Karpas-422 (cell line): ENCODE measurements at regions not wholly inside any gene's neighbourhood (a gene's known extent, or its start where the extent isn't known, plus 50 kb on each side); places are given as distances from the start of the nearest gene placed in this dataset.
A peak's percentile ranks its signal among the peaks of the same experiment; 100 is the strongest.

Source experiments
- DNase-seq: peaks from one replicate; pipeline ENCODE4 v3.0.0-alpha.2; 2015
- H2AFZ ChIP-seq: fragments of 200-600 bp; sonication (generic); 2 replicates; pipeline ENCODE4 v1.6.1; 2014; ENCODE audit warnings: antibody characterized with exemption, low read length, mixed read lengths
- H3K27ac ChIP-seq: fragments of 200-600 bp; sonication (generic); 2 replicates; pipeline ENCODE4 v1.5.1; 2014; ENCODE audit warnings: mild to moderate bottlenecking, low read length, moderate library complexity
- H3K27me3 ChIP-seq: fragments of 200-600 bp; sonication (generic); 2 replicates; pipeline ENCODE4 v1.6.1; 2014; ENCODE audit warnings: low read length, mixed read lengths
- H3K36me3 ChIP-seq: fragments of 200-600 bp; sonication (generic); 2 replicates; pipeline ENCODE4 v1.6.1; 2014; ENCODE audit warnings: low read length, mixed read lengths; ENCODE audit not compliant: insufficient read depth
- H3K4me1 ChIP-seq: fragments of 200-600 bp; sonication (generic); 2 replicates; pipeline ENCODE4 v1.6.1; 2014; ENCODE audit warnings: mild to moderate bottlenecking, low read length, mixed read lengths
- H3K4me2 ChIP-seq: fragments of 200-600 bp; sonication (generic); 2 replicates; pipeline ENCODE4 v1.6.1; 2014; ENCODE audit warnings: low read length, low read depth, mild to moderate bottlenecking; ENCODE audit not compliant: poor library complexity, severe bottlenecking
- H3K4me3 ChIP-seq: fragments of 200-600 bp; sonication (generic); 2 replicates; pipeline ENCODE4 v1.5.1; 2014; ENCODE audit warnings: mild to moderate bottlenecking, antibody characterized with exemption, low read length, mixed read lengths
- H3K79me2 ChIP-seq: fragments of 200-600 bp; sonication (generic); 2 replicates; pipeline ENCODE4 v1.6.1; 2014; ENCODE audit warnings: mild to moderate bottlenecking, low read length, mixed read lengths
- H3K9ac ChIP-seq: fragments of 200-600 bp; sonication (generic); 2 replicates; pipeline ENCODE4 v1.6.0; 2014; ENCODE audit warnings: low read length
- H3K9me2 ChIP-seq: fragments of 200-600 bp; sonication (generic), shearing (Covaris generic); replicated peaks from 2 replicates; pipeline ENCODE4 v1.6.0; 2014; ENCODE audit warnings: mild to moderate bottlenecking, low read length, moderate library complexity; ENCODE audit not compliant: insufficient read depth
- H3K9me3 ChIP-seq: fragments of 300-700, 200-600 bp; sonication (generic); 2 replicates; pipeline ENCODE4 v1.6.1; 2014; ENCODE audit warnings: low read length, mixed read lengths
- H4K20me1 ChIP-seq: fragments of 200-600 bp; sonication (generic); 2 replicates; pipeline ENCODE4 v1.6.1; 2014; ENCODE audit warnings: mild to moderate bottlenecking, antibody characterized with exemption, low read length, low read depth; ENCODE audit not compliant: insufficient read depth

DNA sequence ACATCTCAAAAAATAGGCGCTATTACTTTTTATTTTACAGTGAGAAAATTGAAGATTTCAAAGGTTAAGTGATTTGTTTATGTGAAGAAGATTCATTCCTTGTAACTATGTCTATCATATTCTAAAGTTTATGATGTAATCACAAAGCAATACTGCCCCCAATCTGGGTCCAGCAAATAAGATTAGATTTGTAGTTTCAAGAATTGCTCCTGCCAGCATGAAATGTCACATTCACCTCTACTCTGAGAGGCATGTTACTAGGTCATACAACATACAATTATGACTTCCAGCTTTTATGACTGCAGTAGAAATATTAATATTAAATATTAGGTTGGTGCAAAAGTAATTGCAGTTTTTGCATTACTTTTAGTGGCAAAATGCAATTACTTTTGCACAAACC, 976.2 kb downstream of the FSTL5 start:
- Histone ChIP-seq H3K79me2 (no peaks in the 10 kb centered on the region), H3K4me3 (no peak overlapping the region), H2AFZ (no peak overlapping the region), H4K20me1 (no peaks in the 10 kb centered on the region), H3K27ac (no peak overlapping the region), H3K4me1 (no peaks in the 10 kb centered on the region), H3K9ac (no peak overlapping the region), H3K27me3 (no peaks in the 10 kb centered on the region), H3K9me2 (no peaks in the 10 kb centered on the region), H3K4me2 (no peak overlapping the region), H3K9me3 (peaks cover 70% of the 10 kb centered on the region), H3K36me3 (no peaks in the 10 kb centered on the region)
- DNase-seq, result no peak

DNA sequence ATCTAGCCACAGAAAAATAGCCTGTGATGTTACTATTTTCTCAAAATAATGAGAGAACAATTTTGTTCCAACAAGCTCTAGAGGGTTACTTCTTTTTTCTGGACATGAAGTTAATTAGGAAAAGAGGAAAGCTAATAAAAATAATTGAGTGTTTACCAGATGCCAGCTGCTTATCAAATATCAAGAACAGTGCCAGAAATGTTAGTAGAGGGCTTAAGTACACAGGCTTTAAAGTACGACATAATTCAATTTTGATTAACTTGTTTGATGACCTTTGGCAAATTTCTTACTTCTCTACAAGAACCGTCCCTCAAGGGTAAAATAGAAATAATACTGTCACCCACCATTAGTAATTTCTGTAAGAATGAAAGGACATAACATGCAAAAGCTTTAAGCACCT, 977.0 kb downstream of the FSTL5 start:
- H4K20me1 ChIP-seq, result no peaks in the 10 kb centered on the region
- H3K4me1 ChIP-seq, result no peaks in the 10 kb centered on the region
- peaks cover 65% of the 10 kb centered on the region for H3K9me3 ChIP-seq
- H3K27me3 ChIP-seq, result no peaks in the 10 kb centered on the region
- no peak overlapping the region for H3K9ac ChIP-seq
- no peak overlapping the region for H3K4me3 ChIP-seq
- H3K27ac ChIP-seq, result no peak overlapping the region
- H3K4me2 ChIP-seq, result no peak overlapping the region
- no peaks in the 10 kb centered on the region for H3K36me3 ChIP-seq
- no peak overlapping the region for H2AFZ ChIP-seq
- H3K9me2 ChIP-seq, result no peaks in the 10 kb centered on the region
- no peak for DNase-seq
- no peaks in the 10 kb centered on the region for H3K79me2 ChIP-seq

DNA sequence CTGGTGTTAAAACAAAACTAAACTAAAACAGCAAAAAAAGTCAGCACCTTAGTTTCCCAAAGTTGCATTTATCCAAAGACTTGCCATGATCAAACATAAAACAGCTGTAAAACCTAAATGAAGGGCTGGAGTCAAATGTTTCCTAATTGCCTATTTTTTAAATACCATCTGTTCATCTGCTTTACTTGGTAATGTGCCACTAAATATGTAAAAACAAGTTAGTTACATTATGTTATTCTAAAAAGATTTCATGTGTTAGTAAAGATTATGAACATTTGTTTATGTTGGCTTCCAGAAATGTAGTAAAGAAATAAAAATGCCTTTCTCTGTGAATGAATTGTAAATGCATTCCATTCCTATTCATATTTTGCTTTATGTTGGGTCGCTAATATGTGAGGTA, 977.8 kb downstream of the FSTL5 start:
- H3K36me3 ChIP-seq, result no peaks in the 10 kb centered on the region
- no peak overlapping the region for H3K4me3 ChIP-seq
- DNase-seq, result no peak
- no peaks in the 10 kb centered on the region for H3K9me2 ChIP-seq
- no peaks in the 10 kb centered on the region for H4K20me1 ChIP-seq
- H3K79me2 ChIP-seq, result no peaks in the 10 kb centered on the region
- H3K4me2 ChIP-seq, result no peak overlapping the region
- H3K9ac ChIP-seq, result no peak overlapping the region
- no peaks in the 10 kb centered on the region for H3K27me3 ChIP-seq
- H2AFZ ChIP-seq, result no peak overlapping the region
- peaks cover 61% of the 10 kb centered on the region for H3K9me3 ChIP-seq
- no peaks in the 10 kb centered on the region for H3K4me1 ChIP-seq
- H3K27ac ChIP-seq, result no peak overlapping the region

GRCh38 chr4:161183729-161184128, 980.1 kb downstream of the FSTL5 start:
- no peaks in the 10 kb centered on the region for H3K4me1 ChIP-seq
- no peak overlapping the region for H3K9ac ChIP-seq
- no peak overlapping the region for H3K4me2 ChIP-seq
- H3K4me3 ChIP-seq, result no peak overlapping the region
- no peak for DNase-seq
- H3K27me3 ChIP-seq, result no peaks in the 10 kb centered on the region
- no peaks in the 10 kb centered on the region for H3K36me3 ChIP-seq
- H2AFZ ChIP-seq, result no peak overlapping the region
- no peaks in the 10 kb centered on the region for H4K20me1 ChIP-seq
- H3K9me3 ChIP-seq, result peaks cover 70% of the 10 kb centered on the region
- H3K79me2 ChIP-seq, result no peaks in the 10 kb centered on the region
- H3K27ac ChIP-seq, result no peak overlapping the region
- H3K9me2 ChIP-seq, result no peaks in the 10 kb centered on the region

- no peaks in the 10 kb centered on the region for H3K4me1 ChIP-seq
- no peaks in the 10 kb centered on the region for H3K27me3 ChIP-seq
- H3K9ac ChIP-seq, result no peak overlapping the region
- no peaks in the 10 kb centered on the region for H3K79me2 ChIP-seq
- no peak overlapping the region for H3K4me2 ChIP-seq
- H4K20me1 ChIP-seq, result no peaks in the 10 kb centered on the region
- H3K9me2 ChIP-seq, result no peaks in the 10 kb centered on the region
- H3K36me3 ChIP-seq, result no peaks in the 10 kb centered on the region
- no peak overlapping the region for H2AFZ ChIP-seq
- no peak overlapping the region for H3K4me3 ChIP-seq
- DNase-seq, result no peak
- H3K9me3 ChIP-seq, result peaks cover 72% of the 10 kb centered on the region
- H3K27ac ChIP-seq, result no peak overlapping the region
Measured at GRCh38 chr4:161182913-161183312, 980.9 kb downstream of the FSTL5 start.

GRCh38 chr4:161178310-161178709, 985.5 kb downstream of the FSTL5 start:
- H3K9me3 ChIP-seq, result peaks cover 68% of the 10 kb centered on the region
- H3K36me3 ChIP-seq, result no peaks in the 10 kb centered on the region
- H4K20me1 ChIP-seq, result no peaks in the 10 kb centered on the region
- H3K79me2 ChIP-seq, result no peaks in the 10 kb centered on the region
- no peak for DNase-seq
- H3K27ac ChIP-seq, result no peak overlapping the region
- H3K9me2 ChIP-seq, result no peaks in the 10 kb centered on the region
- no peak overlapping the region for H2AFZ ChIP-seq
- H3K4me2 ChIP-seq, result no peak overlapping the region
- H3K9ac ChIP-seq, result no peak overlapping the region
- H3K27me3 ChIP-seq, result no peaks in the 10 kb centered on the region
- H3K4me3 ChIP-seq, result no peak overlapping the region
- H3K4me1 ChIP-seq, result no peaks in the 10 kb centered on the region

DNA sequence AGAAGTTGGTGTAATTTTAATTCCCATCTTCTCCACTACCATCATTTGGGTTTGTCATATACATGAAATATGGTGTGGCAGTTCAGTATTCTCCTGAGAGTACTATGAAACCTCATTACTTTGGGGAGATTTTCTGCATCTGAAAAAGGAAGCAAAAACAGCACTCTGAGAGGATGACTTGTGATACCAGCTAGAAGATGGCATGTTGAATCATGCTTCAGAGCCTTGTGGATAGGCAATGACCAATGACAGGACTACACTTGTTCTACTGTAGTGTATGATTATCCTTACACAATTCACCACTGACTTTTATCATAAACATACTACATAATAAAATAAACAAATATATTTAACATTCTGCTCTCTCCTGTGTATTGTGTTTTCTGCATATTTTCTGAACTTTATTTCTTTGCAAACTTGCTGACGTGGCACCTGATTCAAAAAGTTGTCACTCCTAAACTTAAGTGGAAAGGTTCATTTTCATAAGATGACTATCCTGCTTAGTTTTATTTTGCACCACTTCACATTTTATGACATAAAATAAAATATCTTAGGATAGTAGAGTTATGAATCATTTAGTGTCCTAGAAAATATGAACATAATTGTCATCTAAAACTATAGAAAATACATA, 991.3 kb downstream of the FSTL5 start:
- no peaks in the 10 kb centered on the region for H3K4me1 ChIP-seq
- peak; percentile 6 for DNase-seq

GRCh38 chr4:161167539-161167938, 996.3 kb downstream of the FSTL5 start:
- H3K4me2 ChIP-seq, result no peak overlapping the region
- no peaks in the 10 kb centered on the region for H3K4me1 ChIP-seq
- H3K4me3 ChIP-seq, result no peak overlapping the region
- no peak overlapping the region for H2AFZ ChIP-seq
- H3K9ac ChIP-seq, result no peak overlapping the region
- H3K9me3 ChIP-seq, result peaks cover 64% of the 10 kb centered on the region
- H3K27ac ChIP-seq, result no peak overlapping the region
- H3K79me2 ChIP-seq, result no peaks in the 10 kb centered on the region
- no peaks in the 10 kb centered on the region for H3K9me2 ChIP-seq
- peak; percentile 6 for DNase-seq
- no peaks in the 10 kb centered on the region for H3K27me3 ChIP-seq
- H3K36me3 ChIP-seq, result no peaks in the 10 kb centered on the region
- H4K20me1 ChIP-seq, result no peaks in the 10 kb centered on the region

More for the DNA sequence above, 991.3 kb downstream of the FSTL5 start:
- no peaks in the 10 kb centered on the region for H3K36me3 ChIP-seq
- no peaks in the 10 kb centered on the region for H3K9me2 ChIP-seq
- no peak overlapping the region for H2AFZ ChIP-seq
- H4K20me1 ChIP-seq, result no peaks in the 10 kb centered on the region
- H3K9me3 ChIP-seq, result peaks cover 56% of the 10 kb centered on the region
- H3K27me3 ChIP-seq, result no peaks in the 10 kb centered on the region
- no peak overlapping the region for H3K9ac ChIP-seq
- H3K79me2 ChIP-seq, result no peaks in the 10 kb centered on the region
- H3K27ac ChIP-seq, result no peak overlapping the region
- no peak overlapping the region for H3K4me3 ChIP-seq
- H3K4me2 ChIP-seq, result no peak overlapping the region

- no peaks in the 10 kb centered on the region for H3K36me3 ChIP-seq
- no peak overlapping the region for H3K9ac ChIP-seq
- peaks cover 58% of the 10 kb centered on the region for H3K9me3 ChIP-seq
- DNase-seq, result no peak
- H3K9me2 ChIP-seq, result no peaks in the 10 kb centered on the region
- no peaks in the 10 kb centered on the region for H3K79me2 ChIP-seq
- no peak overlapping the region for H3K4me2 ChIP-seq
- H3K4me1 ChIP-seq, result no peaks in the 10 kb centered on the region
- no peak overlapping the region for H2AFZ ChIP-seq
- no peak overlapping the region for H3K4me3 ChIP-seq
- H4K20me1 ChIP-seq, result no peaks in the 10 kb centered on the region
- H3K27me3 ChIP-seq, result no peaks in the 10 kb centered on the region
- no peak overlapping the region for H3K27ac ChIP-seq
Measured at GRCh38 chr4:161160718-161161117, 1003.1 kb downstream of the FSTL5 start.
